ENCODE measurements at regions not wholly inside any gene's neighbourhood (a gene's known extent, or its start where the extent isn't known, plus 50 kb on each side); places are given as distances from the start of the nearest gene placed in this dataset.

- BruUV-seq (replicated peaks), result no TSS peak
- ChIA-PET CTCF (ENCODE audit: unreplicated experiment) (no interaction called here), POLR2A (no interaction called here)
- Histone ChIP-seq H3K4me3 (ENCODE audit: low read depth, low read length, poor library complexity, severe bottlenecking) (no peak overlapping the region), H3K4me2 (ENCODE audit: low read length) (no peak overlapping the region), H4K20me1 (ENCODE audit: insufficient read depth, low read length) (no peaks in the 10 kb centered on the region), H3K9me2 (ENCODE audit: insufficient read depth, low read length) (no peaks in the 10 kb centered on the region), H3K36me3 (ENCODE audit: insufficient read depth, low read length) (no peaks in the 10 kb centered on the region), H2AFZ (ENCODE audit: low read length) (no peak overlapping the region), H3K4me1 (ENCODE audit: insufficient read depth, low read length, poor library complexity, severe bottlenecking) (no peaks in the 10 kb centered on the region), H3K79me2 (ENCODE audit: insufficient read depth, low read depth, low read length) (no peaks in the 10 kb centered on the region), H3K9me3 (ENCODE audit: low read length) (no peaks in the 10 kb centered on the region), H3K27ac (ENCODE audit: low read depth, low read length, poor library complexity, severe bottlenecking) (no peak overlapping the region)
- intact Hi-C loops (cut with micrococcal nuclease; ENCODE audit: unreplicated experiment), result no loop called here
- DNase-seq (ENCODE audit: low spot score), result no peak
- TF ChIP-seq EZH2phosphoT487 (IDR thresholded peaks at IDR 0.05; ENCODE audit: borderline replicate concordance, low read depth, low read length), result no peak
- no peak for TF ChIP-seq CTCF (conservative IDR thresholded peaks at IDR 0.05; ENCODE audit: low read length)
Measured at GRCh38 chr20:52572687-52573086, 381.1 kb upstream of the ZFP64 start.

GRCh38 chr20:52569201-52569600 lies 377.6 kb upstream of the ZFP64 start:
- intact Hi-C loops (cut with micrococcal nuclease; ENCODE audit: unreplicated experiment), result no loop called here
- Histone ChIP-seq H3K4me3 (ENCODE audit: low read depth, low read length, poor library complexity, severe bottlenecking) (no peak overlapping the region), H3K9me2 (ENCODE audit: insufficient read depth, low read length) (no peaks in the 10 kb centered on the region), H3K79me2 (ENCODE audit: insufficient read depth, low read depth, low read length) (no peaks in the 10 kb centered on the region), H2AFZ (ENCODE audit: low read length) (no peak overlapping the region), H3K27ac (ENCODE audit: low read depth, low read length, poor library complexity, severe bottlenecking) (no peak overlapping the region), H4K20me1 (ENCODE audit: insufficient read depth, low read length) (no peaks in the 10 kb centered on the region), H3K9me3 (ENCODE audit: low read length) (no peaks in the 10 kb centered on the region), H3K36me3 (ENCODE audit: insufficient read depth, low read length) (no peaks in the 10 kb centered on the region), H3K4me1 (ENCODE audit: insufficient read depth, low read length, poor library complexity, severe bottlenecking) (no peaks in the 10 kb centered on the region), H3K4me2 (ENCODE audit: low read length) (no peak overlapping the region)
- TF ChIP-seq CTCF (conservative IDR thresholded peaks at IDR 0.05; ENCODE audit: low read length), result no peak
- no peak for TF ChIP-seq EZH2phosphoT487 (IDR thresholded peaks at IDR 0.05; ENCODE audit: borderline replicate concordance, low read depth, low read length)
- DNase-seq (ENCODE audit: low spot score), result no peak
- no TSS peak for BruUV-seq (replicated peaks)
- ChIA-PET CTCF (ENCODE audit: unreplicated experiment) (no interaction called here), POLR2A (interaction anchor here (0.7 kb wide), 1 partner anchor 132 kb away, joined by 6 read pairs; no protein-coding TSS in a partner anchor)

GRCh38 chr20:52565614-52566013 lies 374.0 kb upstream of the ZFP64 start:
- DNase-seq (ENCODE audit: low spot score), result no peak
- Histone ChIP-seq H2AFZ (ENCODE audit: low read length) (no peak overlapping the region), H3K36me3 (ENCODE audit: insufficient read depth, low read length) (no peaks in the 10 kb centered on the region), H3K4me2 (ENCODE audit: low read length) (no peak overlapping the region), H4K20me1 (ENCODE audit: insufficient read depth, low read length) (no peaks in the 10 kb centered on the region), H3K27ac (ENCODE audit: low read depth, low read length, poor library complexity, severe bottlenecking) (no peak overlapping the region), H3K4me1 (ENCODE audit: insufficient read depth, low read length, poor library complexity, severe bottlenecking) (no peaks in the 10 kb centered on the region), H3K4me3 (ENCODE audit: low read depth, low read length, poor library complexity, severe bottlenecking) (no peak overlapping the region), H3K9me3 (ENCODE audit: low read length) (no peaks in the 10 kb centered on the region), H3K9me2 (ENCODE audit: insufficient read depth, low read length) (no peaks in the 10 kb centered on the region), H3K79me2 (ENCODE audit: insufficient read depth, low read depth, low read length) (no peaks in the 10 kb centered on the region)
- TF ChIP-seq EZH2phosphoT487 (IDR thresholded peaks at IDR 0.05; ENCODE audit: borderline replicate concordance, low read depth, low read length), result no peak
- TF ChIP-seq CTCF (conservative IDR thresholded peaks at IDR 0.05; ENCODE audit: low read length), result no peak
- ChIA-PET CTCF (ENCODE audit: unreplicated experiment) (no interaction called here), POLR2A (no interaction called here)
- BruUV-seq (replicated peaks), result no TSS peak
- intact Hi-C loops (cut with micrococcal nuclease; ENCODE audit: unreplicated experiment), result no loop called here
